ENCODE measurements at regions not wholly inside any gene's neighbourhood (a gene's known extent, or its start where the extent isn't known, plus 50 kb on each side); places are given as distances from the start of the nearest gene placed in this dataset.

GRCh38 chr2:221225752-221226151, 346.4 kb downstream of the EPHA4 start:
- H3K4me1 Mint-ChIP-seq = peaks cover 8% of the 10 kb centered on the region
- H3K36me3 Mint-ChIP-seq = 0 out of 2 replicates have a peak, but pooled peaks cover 3% of the 10 kb centered on the region
- no peak overlapping the region for H3K27ac Mint-ChIP-seq
- TF ChIP-seq NFATC4 (CRISPR knock-in tag; IDR thresholded peaks at IDR 0.05) (no peak), ESRRA (CRISPR knock-in tag; IDR thresholded peaks at IDR 0.05; ENCODE audit: borderline replicate concordance) (no peak), ZNF671 (CRISPR knock-in tag; IDR thresholded peaks at IDR 0.05) (no peak), NFE2L1 (CRISPR knock-in tag; IDR thresholded peaks at IDR 0.05) (no peak), ZNF396 (CRISPR knock-in tag; IDR thresholded peaks at IDR 0.05; ENCODE audit: borderline replicate concordance) (no peak), ZNF423 (CRISPR knock-in tag; IDR thresholded peaks at IDR 0.05) (no peak), FOXP4 (CRISPR knock-in tag; IDR thresholded peaks at IDR 0.05) (no peak), MLX (CRISPR knock-in tag; IDR thresholded peaks at IDR 0.05) (no peak), ERG (CRISPR knock-in tag; IDR thresholded peaks at IDR 0.05) (no peak), CBFB (CRISPR knock-in tag; IDR thresholded peaks at IDR 0.05; ENCODE audit: low read depth) (no peak), MAX (CRISPR knock-in tag; IDR thresholded peaks at IDR 0.05) (no peak), USF2 (CRISPR knock-in tag; IDR thresholded peaks at IDR 0.05) (no peak), RORB (CRISPR knock-in tag; IDR thresholded peaks at IDR 0.05) (no peak), RELA (CRISPR knock-in tag; IDR thresholded peaks at IDR 0.05; ENCODE audit: borderline replicate concordance) (no peak), ZSCAN18 (CRISPR knock-in tag; IDR thresholded peaks at IDR 0.05) (no peak), USF1 (CRISPR knock-in tag; IDR thresholded peaks at IDR 0.05) (no peak), GABPB1 (CRISPR knock-in tag; IDR thresholded peaks at IDR 0.05) (no peak)
- peaks cover 4% of the 10 kb centered on the region for H3K9me3 Mint-ChIP-seq
- DNase-seq (ENCODE audit: low spot score) (no peak), ATAC-seq (no peak)
- H3K4me3 Mint-ChIP-seq = no peak overlapping the region
- CTCF ChIA-PET = no interaction called here
- H3K27me3 Mint-ChIP-seq (ENCODE audit: low read depth) = no peaks in the 10 kb centered on the region
- POLR2A ChIA-PET = no interaction called here

GRCh38 chr2:221228214-221228769, 343.8 kb downstream of the EPHA4 start:
- H3K9me3 Mint-ChIP-seq = no peaks in the 10 kb centered on the region
- no peak for DNase-seq (ENCODE audit: low spot score)
- peaks cover 12% of the 10 kb centered on the region for H3K4me1 Mint-ChIP-seq
- POLR2A ChIA-PET = no interaction called here
- H3K36me3 Mint-ChIP-seq = no peaks in the 10 kb centered on the region
- no peak for ATAC-seq
- no peak overlapping the region for H3K4me3 Mint-ChIP-seq
- CTCF ChIA-PET = no interaction called here
- TF ChIP-seq CBFB (CRISPR knock-in tag; IDR thresholded peaks at IDR 0.05; ENCODE audit: low read depth) (no peak), ESRRA (CRISPR knock-in tag; IDR thresholded peaks at IDR 0.05; ENCODE audit: borderline replicate concordance) (no peak), MAX (CRISPR knock-in tag; IDR thresholded peaks at IDR 0.05) (no peak), ZNF396 (CRISPR knock-in tag; IDR thresholded peaks at IDR 0.05; ENCODE audit: borderline replicate concordance) (no peak), ATF2 (CRISPR knock-in tag; IDR thresholded peaks at IDR 0.05; ENCODE audit: borderline replicate concordance, low read depth) (no peak), AR (CRISPR knock-in tag; IDR thresholded peaks at IDR 0.05) (no peak)
- no peaks in the 10 kb centered on the region for H3K27me3 Mint-ChIP-seq (ENCODE audit: low read depth)
- no peak overlapping the region for H3K27ac Mint-ChIP-seq

All from WTC11 (cell line).